ENCODE measurements at regions not wholly inside any gene's neighbourhood (a gene's known extent, or its start where the extent isn't known, plus 50 kb on each side); places are given as distances from the start of the nearest gene placed in this dataset.
A peak's percentile ranks its signal among the peaks of the same experiment; 100 is the strongest.

- H3K27ac ChIP-seq: peak overlapping the region; percentile 20
- H3K36me3 ChIP-seq: no peaks in the 10 kb centered on the region
- no peaks in the 10 kb centered on the region for H3K9me3 ChIP-seq
- peak; percentile 96 for ATAC-seq
- H3K4me3 ChIP-seq: no peak overlapping the region
- intact Hi-C loops (cut with DNase I): no loop called here
- TF ChIP-seq CTCF (IDR thresholded peaks at IDR 0.05): no peak
- no peaks in the 10 kb centered on the region for H3K27me3 ChIP-seq
- no peak for DNase-seq
- peaks cover 14% of the 10 kb centered on the region for H3K4me1 ChIP-seq
Observed at GRCh38 chr6:2542858-2543218, 207.9 kb downstream of the MYLK4 start.

- H3K4me1 ChIP-seq: peaks cover 14% of the 10 kb centered on the region
- H3K4me3 ChIP-seq: no peak overlapping the region
- no peak for TF ChIP-seq CTCF (IDR thresholded peaks at IDR 0.05)
- H3K9me3 ChIP-seq: no peaks in the 10 kb centered on the region
- H3K36me3 ChIP-seq: no peaks in the 10 kb centered on the region
- intact Hi-C loops (cut with DNase I): no loop called here
- ATAC-seq (no peak), DNase-seq (no peak)
- peak overlapping the region; percentile 20 for H3K27ac ChIP-seq
- H3K27me3 ChIP-seq: no peaks in the 10 kb centered on the region
Observed at GRCh38 chr6:2542101-2542857, 208.4 kb downstream of the MYLK4 start.

- intact Hi-C loops (cut with DNase I): no loop called here
- no peaks in the 10 kb centered on the region for H3K4me1 ChIP-seq
- H3K27me3 ChIP-seq: peaks cover 19% of the 10 kb centered on the region
- no peaks in the 10 kb centered on the region for H3K9me3 ChIP-seq
- no peak overlapping the region for H3K4me3 ChIP-seq
- H3K36me3 ChIP-seq: no peaks in the 10 kb centered on the region
- no peak for TF ChIP-seq CTCF (IDR thresholded peaks at IDR 0.05)
- H3K27ac ChIP-seq: no peak overlapping the region
- ATAC-seq (peak; percentile 33), DNase-seq (no peak)
Observed at GRCh38 chr6:2536451-2536850, 214.3 kb downstream of the MYLK4 start.

- Histone ChIP-seq H3K27ac (no peak overlapping the region), H3K4me1 (no peaks in the 10 kb centered on the region), H3K36me3 (no peaks in the 10 kb centered on the region), H3K27me3 (peaks cover 19% of the 10 kb centered on the region), H3K4me3 (no peak overlapping the region), H3K9me3 (no peaks in the 10 kb centered on the region)
- no peak for TF ChIP-seq CTCF (IDR thresholded peaks at IDR 0.05)
- ATAC-seq: no peak
- intact Hi-C loops (cut with DNase I): no loop called here
- no peak for DNase-seq
Observed at GRCh38 chr6:2535506-2535905, 215.2 kb downstream of the MYLK4 start.

GRCh38 chr6:2534406-2535042 lies 216.2 kb downstream of the MYLK4 start:
- Histone ChIP-seq H3K4me1 (no peaks in the 10 kb centered on the region), H3K4me3 (no peak overlapping the region), H3K9me3 (no peaks in the 10 kb centered on the region), H3K36me3 (no peaks in the 10 kb centered on the region), H3K27me3 (peaks cover 19% of the 10 kb centered on the region), H3K27ac (no peak overlapping the region)
- TF ChIP-seq CTCF (IDR thresholded peaks at IDR 0.05): no peak
- intact Hi-C loops (cut with DNase I): no loop called here
- ATAC-seq (no peak), DNase-seq (no peak)
